H1 (cell line): ENCODE measurements at regions not wholly inside any gene's neighbourhood (a gene's known extent, or its start where the extent isn't known, plus 50 kb on each side); places are given as distances from the start of the nearest gene placed in this dataset.
"Not testable (repeated sequence)": the region's sequence is repeated elsewhere in the genome, so short reads cannot be mapped to it uniquely, and the experiment has no call there.

Experiments used
- CTCF ChIA-PET: fragments of 300-600 bp; sonication (Branson Sonifier 250); formaldehyde crosslinking; loops from one replicate; lab custom pipeline; 2021; ENCODE audit not compliant: partially characterized antibody; lab: Charles Lee
- POLR2A ChIA-PET: fragments of 300-600 bp; sonication (Branson Sonifier 250); formaldehyde crosslinking; loops from one replicate; lab custom pipeline; 2021; ENCODE audit warnings: inconsistent platforms; ENCODE audit not compliant: partially characterized antibody; lab: Charles Lee
- DNase-seq, 2 experiments: peaks; one replicate each; pipeline versions ENCODE4 v3.0.0 to v3.0.0-alpha.2; 2010 to 2022; ENCODE audit warnings: low spot score in 2 of 2, low read depth in 1 of 2, mixed read lengths in 1 of 2
- FAIRE-seq: peaks from 2 replicates; lab custom pipeline; 2011; peaks lifted over from hg19 to GRCh38; lab: Jason Lieb, UNC
- H2AFZ ChIP-seq: 2 replicates; pipeline ENCODE4 v1.8.1; 2012; ENCODE audit warnings: low read length, inconsistent platforms
- H2AK5ac ChIP-seq: 2 replicates; pipeline ENCODE4 v1.6.1; 2013; ENCODE audit warnings: low read depth, low read length
- H2BK120ac ChIP-seq: replicated peaks from 2 replicates; pipeline ENCODE3; 2013; ENCODE audit warnings: low read depth, low read length, inconsistent platforms
- H2BK12ac ChIP-seq: 2 replicates; pipeline ENCODE4 v1.6.1; 2013; ENCODE audit warnings: low read depth, low read length
- H2BK15ac ChIP-seq: 2 replicates; pipeline ENCODE4 v1.6.1; 2013; ENCODE audit warnings: low read length
- H2BK20ac ChIP-seq: 2 replicates; pipeline ENCODE4 v1.6.1; 2013; ENCODE audit warnings: low read length
- H2BK5ac ChIP-seq: 2 replicates; pipeline ENCODE4 v1.6.1; 2013; ENCODE audit warnings: low read depth, low read length
- H3K14ac ChIP-seq: 2 replicates; pipeline ENCODE4 v1.6.1; 2013; ENCODE audit warnings: inconsistent platforms; ENCODE audit not compliant: insufficient read length
- H3K18ac ChIP-seq: 2 replicates; pipeline ENCODE4 v1.6.1; 2013; ENCODE audit warnings: low read length; ENCODE audit errors: extremely low read depth
- H3K23ac ChIP-seq: 2 replicates; pipeline ENCODE4 v1.6.1; 2013; ENCODE audit warnings: inconsistent platforms; ENCODE audit not compliant: insufficient read length
- H3K23me2 ChIP-seq: 2 replicates; pipeline ENCODE4 v1.6.1; 2013; ENCODE audit warnings: low read depth, low read length
- H3K27ac ChIP-seq: 2 replicates; pipeline ENCODE4 v1.6.1; 2011; ENCODE audit warnings: low read depth, low read length, inconsistent platforms
- H3K27me3 ChIP-seq, 4 experiments: replicated peaks in 1 of 4; 1 replicate in 1 of 4; 2 replicates in 3 of 4; pipeline versions ENCODE4 v1.6.1 to v1.8.1; 2011 to 2013; ENCODE audit warnings: low read length in 3 of 4, mild to moderate bottlenecking in 3 of 4, inconsistent platforms in 2 of 4, mixed read lengths in 2 of 4, moderate library complexity in 1 of 4; ENCODE audit not compliant: control insufficient read depth in 3 of 4, insufficient read depth in 3 of 4; ENCODE audit errors: extremely low read depth in 1 of 4
- H3K36me3 ChIP-seq, 4 experiments: 2 replicates each; pipeline versions ENCODE4 v1.6.1 to v1.8.1; 2011 to 2013; ENCODE audit warnings: mild to moderate bottlenecking in 4 of 4, low read length in 3 of 4, moderate library complexity in 2 of 4, control low read depth in 1 of 4, inconsistent platforms in 1 of 4; ENCODE audit not compliant: insufficient read depth in 4 of 4, control insufficient read depth in 2 of 4
- H3K4ac ChIP-seq: replicated peaks from 2 replicates; pipeline ENCODE3; 2013; ENCODE audit warnings: low read length, low read depth, mixed read lengths, inconsistent platforms; ENCODE audit not compliant: insufficient read length
- H3K4me1 ChIP-seq, 4 experiments: replicated peaks in 1 of 4; 1 replicate in 1 of 4; 2 replicates in 3 of 4; pipeline versions ENCODE4 v1.6.1 to v1.8.1; 2011 to 2013; ENCODE audit warnings: low read length in 3 of 4, inconsistent platforms in 2 of 4, mixed read lengths in 1 of 4; ENCODE audit not compliant: insufficient read depth in 4 of 4, control insufficient read depth in 3 of 4
- H3K4me2 ChIP-seq, 2 experiments: 2 replicates each; pipeline versions ENCODE4 v1.6.1 to v1.8.1; 2011 to 2013; ENCODE audit warnings: low read depth in 2 of 2, low read length in 2 of 2, control low read depth in 1 of 2, inconsistent platforms in 1 of 2, mild to moderate bottlenecking in 1 of 2; ENCODE audit not compliant: insufficient read depth in 1 of 2
- H3K4me3 ChIP-seq, 4 experiments: fragments of 200-600, 300-600 bp in 1 of 4; sonication (generic), shearing (Covaris generic), sonication (Bioruptor Twin) in 1 of 4; 2 replicates each; pipeline versions ENCODE4 v1.5.1 to v1.8.1; 2011 to 2016; ENCODE audit warnings: low read length in 4 of 4, low read depth in 3 of 4, control low read depth in 2 of 4, inconsistent platforms in 2 of 4, mild to moderate bottlenecking in 2 of 4, mixed read lengths in 1 of 4, moderate library complexity in 1 of 4; ENCODE audit not compliant: insufficient read depth in 2 of 4; ENCODE audit errors: extremely low read depth in 1 of 4
- H3K56ac ChIP-seq: replicated peaks from 2 replicates; pipeline ENCODE3; 2013; ENCODE audit warnings: low read depth, mild to moderate bottlenecking, mixed read lengths, low read length, inconsistent platforms; ENCODE audit not compliant: insufficient read length
- H3K79me1 ChIP-seq: 2 replicates; pipeline ENCODE4 v1.6.1; 2013; ENCODE audit warnings: low read depth, low read length, control low read depth
- H3K79me2 ChIP-seq, 2 experiments: 2 replicates each; pipeline versions ENCODE4 v1.6.1 to v1.8.1; 2012 to 2013; ENCODE audit warnings: low read length in 2 of 2, mild to moderate bottlenecking in 2 of 2, inconsistent platforms in 1 of 2; ENCODE audit not compliant: insufficient read depth in 2 of 2, control insufficient read depth in 1 of 2
- H3K9ac ChIP-seq, 4 experiments: replicated peaks in 1 of 4; 1 replicate in 1 of 4; 2 replicates in 3 of 4; pipeline versions ENCODE4 v1.6.1 to v1.8.1; 2011 to 2013; ENCODE audit warnings: low read depth in 3 of 4, low read length in 3 of 4, control low read depth in 2 of 4, mild to moderate bottlenecking in 2 of 4, moderate library complexity in 2 of 4, inconsistent platforms in 1 of 4; ENCODE audit errors: extremely low read depth in 1 of 4
- H3K9me3 ChIP-seq, 2 experiments: 2 replicates each; pipeline versions ENCODE4 v1.6.1 to v1.8.1; 2012 to 2013; ENCODE audit warnings: mild to moderate bottlenecking in 2 of 2, moderate library complexity in 2 of 2, control low read depth in 1 of 2, inconsistent platforms in 1 of 2, low read depth in 1 of 2, low read length in 1 of 2, mixed read lengths in 1 of 2; ENCODE audit not compliant: insufficient read depth in 2 of 2
- H4K20me1 ChIP-seq, 2 experiments: replicated peaks in 1 of 2; 2 replicates each; pipeline versions ENCODE3 to v1.8.1; 2011 to 2013; ENCODE audit warnings: inconsistent platforms in 2 of 2, low read length in 2 of 2, mild to moderate bottlenecking in 1 of 2; ENCODE audit not compliant: insufficient read depth in 2 of 2, control insufficient read depth in 1 of 2
- H4K5ac ChIP-seq: 2 replicates; pipeline ENCODE4 v1.6.1; 2013; ENCODE audit warnings: low read length, low read depth, mixed read lengths, inconsistent platforms; ENCODE audit not compliant: insufficient read length
- H4K8ac ChIP-seq: 2 replicates; pipeline ENCODE4 v1.8.0; 2013; ENCODE audit warnings: mild to moderate bottlenecking, moderate library complexity, low read length, inconsistent platforms; ENCODE audit not compliant: insufficient read depth; ENCODE audit errors: extremely low read depth
- H4K91ac ChIP-seq: replicated peaks from 2 replicates; pipeline ENCODE3; 2013; ENCODE audit warnings: low read length, mixed read lengths, inconsistent platforms; ENCODE audit not compliant: insufficient read length
- WGBS, 2 experiments: shearing (Covaris generic) in 1 of 2; methylation state at CpG; one replicate each; pipeline versions ENCODE4 v1.1.6 to v1.1.7; 2013 to 2015; ENCODE audit warnings: low lambda C conversion rate in 2 of 2, mixed read lengths in 2 of 2, inconsistent platforms in 1 of 2, low coverage in 1 of 2, missing lambda C conversion rate in 1 of 2; ENCODE audit not compliant: insufficient replicate concordance in 2 of 2, insufficient coverage in 1 of 2, insufficient read length in 1 of 2; ENCODE audit errors: extremely low coverage in 1 of 2, missing lambda C conversion rate in 1 of 2; 5-methylcytosine and 5-hydroxymethylcytosine counted together

DNA sequence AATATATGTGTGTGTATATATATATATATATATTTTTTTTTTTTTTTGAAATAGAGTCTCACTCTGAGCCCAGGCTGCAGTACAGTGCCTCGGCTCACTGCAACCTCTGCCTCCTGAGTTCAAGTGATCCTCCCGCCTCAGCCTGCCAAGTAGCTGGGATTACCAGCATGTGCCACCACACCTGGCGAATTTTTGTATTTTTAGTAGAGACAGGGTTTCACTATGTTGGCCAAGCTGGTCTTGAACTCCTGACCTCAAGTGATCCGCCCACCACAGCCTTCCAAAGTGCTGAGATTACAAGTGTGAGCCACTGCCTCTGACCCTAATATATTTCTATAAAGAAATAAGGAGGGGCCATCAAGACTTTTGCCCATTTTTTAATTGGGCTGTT is 55.3 kb downstream of the CALML3 start:
- not testable (repeated sequence) for H2BK5ac ChIP-seq, H2BK12ac ChIP-seq, H4K5ac ChIP-seq, H2BK15ac ChIP-seq, H3K4me3 ChIP-seq, H3K9ac ChIP-seq, H3K36me3 ChIP-seq, H2AK5ac ChIP-seq, H3K9me3 ChIP-seq, H3K23ac ChIP-seq, H3K79me2 ChIP-seq, H2BK20ac ChIP-seq, H3K79me1 ChIP-seq, H3K23me2 ChIP-seq, H3K18ac ChIP-seq, H4K20me1 ChIP-seq, H3K4me1 ChIP-seq, H2AFZ ChIP-seq, FAIRE-seq, H3K27me3 ChIP-seq, H3K56ac ChIP-seq, H3K14ac ChIP-seq, H2BK120ac ChIP-seq, H3K27ac ChIP-seq, DNase-seq, H4K8ac ChIP-seq, H4K91ac ChIP-seq, H3K4me2 ChIP-seq, H3K4ac ChIP-seq
- WGBS, 2 experiments: 82% methylated on average over 4 of the region's 4 CpGs; no CpG with 5 or more reads in 1 of the 2 experiments
- CTCF ChIA-PET: interaction anchor here (2.0 kb wide), 1 partner anchor 43 kb away, joined by 5 read pairs; no protein-coding TSS in a partner anchor
- POLR2A ChIA-PET: interaction anchor here (0.5 to 1.2 kb wide), 2 partner anchors 68 to 79 kb away, joined by 3 read pairs; no protein-coding TSS in a partner anchor
